Gastroesophageal sphincter (tissue), 4 donors: ENCODE measurements at regions not wholly inside any gene's neighbourhood (a gene's known extent, or its start where the extent isn't known, plus 50 kb on each side); places are given as distances from the start of the nearest gene placed in this dataset.

Source experiments
- ATAC-seq: fragments of 150-250 bp; one replicate; pipeline ENCODE4 v1.9.1; 2016; ENCODE audit warnings: mild to moderate bottlenecking, moderate library complexity
- H3K27ac ChIP-seq, 4 donors: fragments of 200-600 bp; sonication (generic) in 3 of 4; 1 replicate in 3 of 4; 2 replicates in 1 of 4; pipeline ENCODE4 v1.5.1; 2016 to 2019
- H3K27me3 ChIP-seq: fragments of 200-600 bp; sonication (generic); one replicate; pipeline ENCODE4 v1.5.1; 2019
- H3K36me3 ChIP-seq, 2 donors: fragments of 200-600 bp; sonication (generic); one replicate each; pipeline ENCODE4 v1.5.1; 2019; ENCODE audit warnings: control low read depth in 1 of 2
- H3K4me1 ChIP-seq, 3 donors: fragments of 200-600 bp; sonication (generic); 1 replicate in 2 of 3; 2 replicates in 1 of 3; pipeline ENCODE4 v1.5.1; 2016 to 2019; ENCODE audit warnings: control low read depth in 2 of 3
- H3K4me3 ChIP-seq, 2 donors: fragments of 200-600 bp; sonication (generic); one replicate each; pipeline ENCODE4 v1.5.1; 2019; ENCODE audit warnings: mild to moderate bottlenecking in 1 of 2, moderate library complexity in 1 of 2
- H3K9me3 ChIP-seq, 3 donors: fragments of 200-600 bp; sonication (generic); one replicate each; pipeline ENCODE4 v1.5.1; 2017 to 2019; ENCODE audit warnings: control low read depth in 2 of 3
- CTCF ChIP-seq, 4 experiments: fragments of 200-600 bp in 2 of 4; fragments of 450-650 bp in 2 of 4; sonication (generic) in 1 of 4; IDR thresholded peaks; one replicate each; pipeline ENCODE4 v1.5.1; 2017 to 2019; ENCODE audit warnings: antibody characterized with exemption in 4 of 4, mild to moderate bottlenecking in 2 of 4, moderate library complexity in 2 of 4
- EP300 ChIP-seq: sonication (generic); formaldehyde crosslinking; IDR thresholded peaks from one replicate; pipeline ENCODE4 v1.6.1; 2017; ENCODE audit warnings: antibody characterized with exemption, mild to moderate bottlenecking
- POLR2A ChIP-seq, 2 donors: fragments of 450-650 bp; IDR thresholded peaks; one replicate each; pipeline ENCODE4 v1.6.1; 2017; ENCODE audit warnings: antibody characterized with exemption in 2 of 2, mild to moderate bottlenecking in 2 of 2, moderate library complexity in 1 of 2
- POLR2AphosphoS5 ChIP-seq: sonication (generic); formaldehyde crosslinking; IDR thresholded peaks from one replicate; pipeline ENCODE4 v1.6.1; 2017; ENCODE audit warnings: antibody characterized with exemption
- WGBS, 2 donors: methylation state at CpG; one replicate each; pipeline ENCODE4 v1.1.5; 2018; ENCODE audit warnings: low coverage in 1 of 2; 5-methylcytosine and 5-hydroxymethylcytosine counted together

- Histone ChIP-seq H3K27ac (no peak overlapping the region), H3K9me3 (no peaks in the 10 kb centered on the region), H3K27me3 (no peaks in the 10 kb centered on the region), H3K4me3 (no peak overlapping the region), H3K36me3 (no peaks in the 10 kb centered on the region), H3K4me1 (no peaks in the 10 kb centered on the region)
- ATAC-seq, result no peak
- 86 to 100% methylated on average over 1 of the region's 1 CpG for WGBS, 2 donors
- TF ChIP-seq POLR2A (IDR thresholded peaks at IDR 0.05) (no peak), EP300 (no peak), CTCF (IDR thresholded peaks at IDR 0.05) (no peak), POLR2AphosphoS5 (no peak)
These were observed 1796.3 kb upstream of the FLRT2 start for GRCh38 chr14:83733670-83734069.

- Histone ChIP-seq H3K4me3 (no peak overlapping the region), H3K27me3 (no peaks in the 10 kb centered on the region), H3K9me3 (no peaks in the 10 kb centered on the region), H3K36me3 (no peaks in the 10 kb centered on the region), H3K4me1 (no peaks in the 10 kb centered on the region), H3K27ac (no peak overlapping the region)
- TF ChIP-seq POLR2AphosphoS5 (no peak), CTCF (IDR thresholded peaks at IDR 0.05) (no peak), EP300 (no peak), POLR2A (IDR thresholded peaks at IDR 0.05) (no peak)
- WGBS, 2 donors, result 76 to 79% methylated on average over 6 to 7 of the region's 7 CpGs
- ATAC-seq, result no peak
These were observed 1795.5 kb upstream of the FLRT2 start for GRCh38 chr14:83734431-83734830.

DNA sequence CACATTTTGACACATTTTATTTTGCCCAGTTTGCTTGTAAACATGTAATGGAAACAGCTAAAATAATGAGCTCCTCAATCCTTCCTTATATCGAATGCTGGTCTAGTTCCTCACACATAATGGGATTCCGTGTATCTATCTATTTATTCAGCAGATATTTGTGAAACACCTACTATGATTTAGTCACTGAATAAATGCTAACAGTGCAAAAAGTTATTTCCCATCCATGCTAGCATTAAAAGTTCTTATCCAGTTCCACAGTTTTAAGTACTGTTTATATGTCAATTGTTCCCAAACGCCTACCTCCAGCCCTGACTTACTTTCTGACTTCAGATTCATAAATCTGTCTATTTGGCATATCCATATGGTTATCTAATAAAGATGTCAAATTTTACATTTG is 1788.7 kb upstream of the FLRT2 start:
- 64 to 88% methylated on average over 1 to 3 of the region's 3 CpGs for WGBS, 2 donors

DNA sequence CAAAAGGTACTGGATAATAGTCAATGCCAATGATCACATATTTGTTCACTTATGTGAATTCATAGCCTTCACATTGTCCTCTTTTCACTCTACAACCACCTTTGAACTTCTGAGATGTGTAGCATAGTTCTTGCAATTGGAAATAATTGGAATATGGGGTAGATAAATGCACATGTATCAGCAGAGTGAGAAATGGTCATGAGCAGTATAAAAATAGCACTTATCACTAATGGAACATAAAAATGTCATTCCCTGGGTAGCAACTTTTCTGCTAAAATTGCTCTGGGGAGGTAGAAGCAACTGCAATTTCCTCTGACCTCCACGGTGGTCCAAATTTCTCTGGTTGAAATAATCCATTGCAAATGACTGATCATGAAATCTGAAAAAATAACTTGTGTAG is 1785.7 kb upstream of the FLRT2 start:
- no peak overlapping the region for H3K4me3 ChIP-seq
- ATAC-seq, result no peak
- H3K36me3 ChIP-seq, result no peaks in the 10 kb centered on the region
- H3K27ac ChIP-seq, result no peak overlapping the region
- WGBS, 2 donors, result 88 to 95% methylated on average over 1 of the region's 1 CpG
- TF ChIP-seq CTCF (IDR thresholded peaks at IDR 0.05) (no peak), POLR2A (IDR thresholded peaks at IDR 0.05) (no peak), POLR2AphosphoS5 (no peak), EP300 (no peak)
- H3K9me3 ChIP-seq, result no peaks in the 10 kb centered on the region
- H3K27me3 ChIP-seq, result no peaks in the 10 kb centered on the region
- H3K4me1 ChIP-seq, result no peaks in the 10 kb centered on the region

More for the DNA sequence above, 1788.7 kb upstream of the FLRT2 start:
- H3K9me3 ChIP-seq, result no peaks in the 10 kb centered on the region
- no peak overlapping the region for H3K4me3 ChIP-seq
- no peaks in the 10 kb centered on the region for H3K4me1 ChIP-seq
- ATAC-seq, result no peak
- no peak overlapping the region for H3K27ac ChIP-seq
- TF ChIP-seq CTCF (IDR thresholded peaks at IDR 0.05), result no peak
- no peak for TF ChIP-seq EP300
- TF ChIP-seq POLR2AphosphoS5, result no peak
- no peak for TF ChIP-seq POLR2A (IDR thresholded peaks at IDR 0.05)
- no peaks in the 10 kb centered on the region for H3K27me3 ChIP-seq
- H3K36me3 ChIP-seq, result no peaks in the 10 kb centered on the region

DNA sequence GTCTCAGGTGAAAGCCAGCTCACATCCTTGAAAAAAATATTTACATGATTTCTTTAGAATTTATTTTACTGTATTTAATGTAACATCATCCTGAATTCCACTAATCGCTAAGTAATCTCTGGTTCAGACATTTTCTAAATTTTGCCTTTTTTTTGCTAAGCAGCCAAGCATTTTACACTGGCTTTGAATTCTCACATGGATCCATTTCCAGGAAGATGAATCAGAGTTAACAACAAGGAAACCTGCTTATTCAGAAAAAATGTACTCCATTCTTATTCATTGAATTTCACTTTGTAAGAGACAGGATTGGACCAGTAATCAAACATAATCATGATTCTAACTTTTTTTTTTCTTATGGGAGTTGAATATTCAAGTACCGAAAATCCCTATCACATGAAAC is 1785.1 kb upstream of the FLRT2 start:
- no peak for TF ChIP-seq EP300
- TF ChIP-seq POLR2A (IDR thresholded peaks at IDR 0.05), result no peak
- no peak for TF ChIP-seq POLR2AphosphoS5
- no peak for TF ChIP-seq CTCF (IDR thresholded peaks at IDR 0.05)
- no peaks in the 10 kb centered on the region for H3K36me3 ChIP-seq
- 84 to 89% methylated on average over 2 of the region's 2 CpGs for WGBS, 2 donors

More for the DNA sequence above, 1785.1 kb upstream of the FLRT2 start:
- H3K4me3 ChIP-seq, result no peak overlapping the region
- ATAC-seq, result no peak
- H3K9me3 ChIP-seq, result no peaks in the 10 kb centered on the region
- H3K27me3 ChIP-seq, result no peaks in the 10 kb centered on the region
- H3K27ac ChIP-seq, result no peak overlapping the region
- H3K4me1 ChIP-seq, result no peaks in the 10 kb centered on the region
